Neutrophil (primary cell): ENCODE measurements at regions not wholly inside any gene's neighbourhood (a gene's known extent, or its start where the extent isn't known, plus 50 kb on each side); places are given as distances from the start of the nearest gene placed in this dataset.

Experiments
- H3K27ac ChIP-seq: fragments of 200-600 bp; sonication (generic); 2 replicates; pipeline ENCODE4 v1.5.1; 2016; ENCODE audit warnings: mild to moderate bottlenecking, moderate library complexity
- H3K27me3 ChIP-seq: fragments of 200-600 bp; sonication (generic); 2 replicates; pipeline ENCODE4 v1.6.0; 2016; ENCODE audit warnings: mild to moderate bottlenecking
- H3K36me3 ChIP-seq: fragments of 200-600 bp; sonication (generic); 2 replicates; pipeline ENCODE4 v1.5.1; 2017
- H3K4me1 ChIP-seq, 2 experiments: fragments of 200-600 bp in 1 of 2; sonication (generic) in 1 of 2; 1 replicate in 1 of 2; 2 replicates in 1 of 2; pipeline versions ENCODE4 v1.5.1 to v1.6.1; 2013 to 2016; ENCODE audit warnings: low read depth in 1 of 2, low read length in 1 of 2, mild to moderate bottlenecking in 1 of 2, moderate library complexity in 1 of 2; ENCODE audit not compliant: control insufficient read depth in 1 of 2, insufficient read depth in 1 of 2
- H3K4me3 ChIP-seq, 2 experiments: fragments of 200-600 bp in 1 of 2; sonication (generic) in 1 of 2; 1 replicate in 1 of 2; 2 replicates in 1 of 2; pipeline ENCODE4 v1.5.1; 2013 to 2016; ENCODE audit warnings: low read depth in 1 of 2, low read length in 1 of 2, mild to moderate bottlenecking in 1 of 2, moderate library complexity in 1 of 2
- H3K9me3 ChIP-seq: fragments of 200-600 bp; sonication (generic); 2 replicates; pipeline ENCODE4 v1.5.1; 2016
- TF ChIP-seq, protein P1 (sequence below): fragments of 200-600 bp; sonication (generic); IDR thresholded peaks from 2 replicates; pipeline ENCODE4 v1.5.1; 2016; ENCODE audit warnings: antibody characterized with exemption

DNA sequence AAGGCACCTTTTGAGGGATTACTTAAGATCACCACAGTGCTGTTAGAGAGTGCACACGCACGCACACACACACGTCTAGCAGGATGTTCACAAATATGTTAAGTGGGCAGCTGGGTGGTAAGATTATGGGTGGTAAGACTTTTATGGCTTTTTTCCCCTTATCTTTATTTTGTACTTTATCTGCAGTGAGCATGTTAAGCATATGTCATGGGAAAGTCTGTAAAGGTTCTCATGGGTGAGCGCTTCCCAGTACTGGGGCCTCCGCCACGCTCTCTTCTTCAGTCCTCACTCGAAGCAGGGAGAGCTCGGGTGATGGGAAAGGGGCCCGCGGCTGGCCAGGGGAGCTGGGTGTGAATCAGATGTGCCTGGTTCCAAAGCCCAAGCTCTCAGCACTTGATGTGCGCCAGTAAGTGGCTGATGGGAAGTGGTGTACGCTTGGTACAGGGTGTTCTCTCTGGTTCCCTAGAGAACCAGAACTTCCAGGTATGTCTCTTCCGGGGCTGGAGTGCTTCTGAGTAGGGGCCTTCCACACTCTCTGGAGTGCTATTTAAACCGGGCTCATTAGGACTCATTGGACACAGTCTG lies 83.9 kb upstream of the YWHAQ start:
- Histone ChIP-seq H3K4me1 (no peaks in the 10 kb centered on the region), H3K9me3 (no peaks in the 10 kb centered on the region), H3K36me3 (no peaks in the 10 kb centered on the region), H3K4me3 (no peak overlapping the region), H3K27ac (no peak overlapping the region), H3K27me3 (no peaks in the 10 kb centered on the region)
- TF ChIP-seq, protein P1, sequence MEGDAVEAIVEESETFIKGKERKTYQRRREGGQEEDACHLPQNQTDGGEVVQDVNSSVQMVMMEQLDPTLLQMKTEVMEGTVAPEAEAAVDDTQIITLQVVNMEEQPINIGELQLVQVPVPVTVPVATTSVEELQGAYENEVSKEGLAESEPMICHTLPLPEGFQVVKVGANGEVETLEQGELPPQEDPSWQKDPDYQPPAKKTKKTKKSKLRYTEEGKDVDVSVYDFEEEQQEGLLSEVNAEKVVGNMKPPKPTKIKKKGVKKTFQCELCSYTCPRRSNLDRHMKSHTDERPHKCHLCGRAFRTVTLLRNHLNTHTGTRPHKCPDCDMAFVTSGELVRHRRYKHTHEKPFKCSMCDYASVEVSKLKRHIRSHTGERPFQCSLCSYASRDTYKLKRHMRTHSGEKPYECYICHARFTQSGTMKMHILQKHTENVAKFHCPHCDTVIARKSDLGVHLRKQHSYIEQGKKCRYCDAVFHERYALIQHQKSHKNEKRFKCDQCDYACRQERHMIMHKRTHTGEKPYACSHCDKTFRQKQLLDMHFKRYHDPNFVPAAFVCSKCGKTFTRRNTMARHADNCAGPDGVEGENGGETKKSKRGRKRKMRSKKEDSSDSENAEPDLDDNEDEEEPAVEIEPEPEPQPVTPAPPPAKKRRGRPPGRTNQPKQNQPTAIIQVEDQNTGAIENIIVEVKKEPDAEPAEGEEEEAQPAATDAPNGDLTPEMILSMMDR = no peak

DNA sequence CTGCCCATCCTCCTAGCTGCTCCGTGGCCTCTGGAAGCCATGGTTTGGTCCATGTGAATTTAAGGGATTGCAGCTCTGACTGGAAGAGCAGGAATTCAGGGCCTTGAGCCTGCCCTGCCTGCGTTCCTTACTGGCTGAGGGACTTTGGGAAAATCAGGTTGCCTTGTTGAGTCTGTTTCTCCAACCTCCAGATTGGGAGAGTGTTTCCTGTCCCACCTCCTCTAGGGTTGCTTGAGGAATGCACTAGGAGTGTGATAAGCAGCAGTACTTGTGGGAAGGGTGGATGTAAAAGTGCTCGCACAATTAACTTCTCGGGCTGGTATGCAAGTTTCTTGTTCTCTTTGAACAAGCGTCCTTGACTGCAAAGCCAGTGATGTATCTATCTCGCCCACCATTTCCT lies 84.4 kb upstream of the YWHAQ start:
- no peaks in the 10 kb centered on the region for H3K9me3 ChIP-seq
- TF ChIP-seq, protein P1 = no peak
- H3K4me1 ChIP-seq = no peaks in the 10 kb centered on the region
- no peak overlapping the region for H3K4me3 ChIP-seq
- no peaks in the 10 kb centered on the region for H3K27me3 ChIP-seq
- H3K36me3 ChIP-seq = no peaks in the 10 kb centered on the region
- no peak overlapping the region for H3K27ac ChIP-seq

DNA sequence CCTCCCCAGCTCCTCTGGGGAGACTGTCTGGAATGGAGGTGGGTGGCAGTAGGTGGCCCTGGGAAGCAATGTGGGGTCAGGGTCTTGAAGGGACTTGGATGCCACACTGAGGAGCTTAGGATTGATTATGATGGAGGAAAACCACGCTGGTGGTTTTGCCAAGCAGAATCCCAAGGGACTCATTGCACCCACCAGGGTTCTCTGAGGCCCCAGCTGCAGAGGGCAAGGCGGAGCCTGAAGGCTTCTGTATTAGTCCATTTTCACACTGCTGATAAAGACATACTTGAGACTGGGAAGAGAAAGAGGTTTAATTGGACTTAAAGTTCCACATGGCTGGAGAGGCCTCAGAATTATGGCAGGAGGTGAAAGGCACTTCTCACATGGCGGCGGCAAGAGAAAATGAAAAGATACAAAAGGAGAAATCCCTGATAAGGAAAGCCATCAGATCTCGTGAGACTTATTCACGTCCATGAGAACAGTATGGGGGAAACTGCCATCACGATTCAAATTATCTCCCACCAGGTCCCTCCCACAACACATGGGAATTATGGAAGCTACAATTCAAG lies 87.2 kb upstream of the YWHAQ start:
- Histone ChIP-seq H3K27ac (no peak overlapping the region), H3K4me1 (no peaks in the 10 kb centered on the region), H3K36me3 (no peaks in the 10 kb centered on the region), H3K27me3 (no peaks in the 10 kb centered on the region), H3K9me3 (no peaks in the 10 kb centered on the region), H3K4me3 (no peak overlapping the region)
- TF ChIP-seq, protein P1 = no peak

DNA sequence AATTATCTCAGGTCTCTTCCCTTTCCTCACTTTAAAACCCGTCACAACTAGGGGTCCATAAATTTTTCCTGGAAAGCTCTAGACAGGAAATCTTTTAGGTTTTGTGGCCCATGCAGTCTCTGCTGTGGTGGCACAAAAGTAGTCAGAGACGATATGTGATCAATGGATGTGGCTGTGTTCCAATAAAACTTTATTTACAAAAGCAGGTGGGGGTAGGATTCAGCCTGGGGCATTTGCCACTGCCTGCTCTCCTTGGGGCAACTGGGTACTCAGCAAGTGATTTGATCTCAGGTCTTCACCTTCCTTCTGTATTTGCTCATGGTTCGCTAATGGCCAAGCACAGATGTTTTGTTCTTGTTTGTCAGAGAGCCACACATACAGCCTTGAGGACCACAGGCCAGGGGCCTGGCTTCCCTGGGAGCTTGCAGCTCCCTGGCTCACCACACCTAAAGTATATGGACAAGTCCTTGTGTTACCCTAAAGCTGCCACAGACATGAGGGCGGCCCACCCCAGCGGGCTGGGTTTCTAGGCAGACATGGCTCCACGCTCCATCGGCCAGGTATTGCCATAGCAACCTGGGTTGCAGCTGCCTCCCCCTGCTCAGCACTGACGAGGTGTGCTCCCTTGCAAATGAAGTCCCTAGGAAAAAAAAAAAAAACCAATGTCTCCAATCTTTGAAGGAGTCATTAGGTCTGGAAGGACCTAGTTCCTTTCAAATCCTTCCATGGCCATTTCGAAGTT lies 89.7 kb upstream of the YWHAQ start:
- H3K27me3 ChIP-seq = no peaks in the 10 kb centered on the region
- H3K4me1 ChIP-seq = no peaks in the 10 kb centered on the region
- no peak overlapping the region for H3K27ac ChIP-seq
- H3K9me3 ChIP-seq = no peaks in the 10 kb centered on the region
- no peaks in the 10 kb centered on the region for H3K36me3 ChIP-seq
- TF ChIP-seq, protein P1 = no peak
- H3K4me3 ChIP-seq = no peak overlapping the region

DNA sequence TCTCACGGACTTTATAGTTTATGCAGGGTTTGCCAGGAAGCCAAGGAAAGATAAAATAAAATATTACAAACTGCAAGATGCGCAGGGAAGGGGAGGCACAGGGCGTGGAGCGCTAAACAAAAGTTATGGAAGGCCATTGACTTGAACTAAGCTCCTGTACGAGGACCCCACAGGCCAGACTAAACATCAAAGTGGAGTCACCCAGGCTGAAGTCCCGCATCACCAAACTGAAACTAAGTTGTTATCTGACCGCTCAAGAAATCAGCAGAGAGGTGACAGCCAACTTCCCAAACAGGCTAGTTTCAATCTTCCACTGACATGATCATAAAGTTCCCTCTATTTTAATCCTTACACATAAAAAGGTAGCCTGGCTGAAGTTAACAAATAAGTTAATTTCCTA lies 90.5 kb upstream of the YWHAQ start:
- Histone ChIP-seq H3K27me3 (no peaks in the 10 kb centered on the region), H3K9me3 (no peaks in the 10 kb centered on the region), H3K4me3 (no peak overlapping the region), H3K27ac (no peak overlapping the region), H3K36me3 (no peaks in the 10 kb centered on the region), H3K4me1 (no peaks in the 10 kb centered on the region)
- TF ChIP-seq, protein P1 = no peak
